ENCODE measurements at regions not wholly inside any gene's neighbourhood (a gene's known extent, or its start where the extent isn't known, plus 50 kb on each side); places are given as distances from the start of the nearest gene placed in this dataset.

DNA sequence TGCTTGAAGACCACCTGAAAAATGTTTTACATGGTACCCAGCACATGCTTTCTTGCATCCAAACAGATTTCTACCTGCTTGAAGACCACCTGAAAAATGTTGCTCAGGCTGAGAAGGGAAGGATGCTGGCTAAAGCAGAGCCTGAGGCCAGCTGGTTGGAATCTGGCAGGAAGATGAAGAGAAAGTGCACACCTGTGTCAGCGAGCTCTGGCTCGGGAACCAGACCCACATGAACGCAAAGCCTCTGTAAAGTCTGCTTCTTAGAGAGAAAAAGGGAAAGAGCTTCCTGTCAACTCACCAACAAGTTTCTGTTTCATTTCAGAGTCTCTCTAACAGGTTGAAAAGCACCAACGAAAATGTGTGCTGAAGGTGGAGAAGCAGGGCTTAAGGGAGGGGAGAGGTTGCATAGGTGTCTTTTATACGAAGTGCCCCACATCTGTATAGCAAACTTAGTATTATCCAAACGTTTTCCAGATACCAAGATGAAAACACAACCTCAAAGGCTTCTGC is 226.0 kb downstream of the TOX3 start:
- TF ChIP-seq POLR2AphosphoS5 (IDR thresholded peaks at IDR 0.05; ENCODE audit: low read depth, low read length) = no peak
- TF ChIP-seq POLR2A (IDR thresholded peaks at IDR 0.05; ENCODE audit: low read depth, low read length) = no peak

Measured in GM12892 (cell line).